OCI-LY7 (cell line): ENCODE measurements at regions not wholly inside any gene's neighbourhood (a gene's known extent, or its start where the extent isn't known, plus 50 kb on each side); places are given as distances from the start of the nearest gene placed in this dataset.

ENCODE experiments used
- BruUV-seq: library from RNA; stranded (reverse); fragments of 400-500 nt; replicated peaks from 2 replicates; lab custom pipeline; 2021; lab: Mats Ljungman, UMichigan
- CTCF ChIA-PET: fragments of 300-600 bp; sonication (Branson Sonifier 250); formaldehyde crosslinking; loops from one replicate; lab custom pipeline; 2022; ENCODE audit warnings: antibody characterized with exemption; ENCODE audit not compliant: unreplicated experiment; lab: Charles Lee
- POLR2A ChIA-PET: fragments of 300-600 bp; sonication (Branson Sonifier 250); formaldehyde crosslinking; loops from one replicate; lab custom pipeline; 2022; ENCODE audit warnings: antibody characterized with exemption; lab: Charles Lee
- DNase-seq: peaks from one replicate; pipeline ENCODE4 v3.0.0-alpha.2; 2015; ENCODE audit warnings: low spot score
- H2AFZ ChIP-seq: fragments of 200-600 bp; sonication (generic), shearing (Covaris generic); 2 replicates; pipeline ENCODE4 v1.6.1; 2014; ENCODE audit warnings: mild to moderate bottlenecking, antibody characterized with exemption, low read length, moderate library complexity
- H3K27ac ChIP-seq: fragments of 200-600 bp; sonication (generic); 2 replicates; pipeline ENCODE4 v1.5.1; 2014; ENCODE audit warnings: mixed run types, low read depth, mild to moderate bottlenecking, moderate library complexity, low read length, inconsistent platforms; ENCODE audit not compliant: poor library complexity, severe bottlenecking
- H3K36me3 ChIP-seq: fragments of 200-600 bp; sonication (generic); 2 replicates; pipeline ENCODE4 v1.6.1; 2014; ENCODE audit warnings: mild to moderate bottlenecking, antibody characterized with exemption, low read length, moderate library complexity, mixed read lengths; ENCODE audit not compliant: insufficient read depth
- H3K4me1 ChIP-seq: fragments of 200-600 bp; sonication (generic); 2 replicates; pipeline ENCODE4 v1.5.1; 2014; ENCODE audit warnings: mild to moderate bottlenecking, low read length; ENCODE audit not compliant: insufficient read depth, poor library complexity, severe bottlenecking
- H3K4me2 ChIP-seq: fragments of 200-600 bp; sonication (generic); 2 replicates; pipeline ENCODE4 v1.6.1; 2014; ENCODE audit warnings: mild to moderate bottlenecking, low read length
- H3K4me3 ChIP-seq: fragments of 200-600 bp; sonication (generic); 2 replicates; pipeline ENCODE4 v1.5.1; 2014; ENCODE audit warnings: mild to moderate bottlenecking, low read depth, low read length; ENCODE audit not compliant: poor library complexity, severe bottlenecking
- H3K79me2 ChIP-seq: fragments of 200-600 bp; sonication (generic); 2 replicates; pipeline ENCODE4 v1.6.1; 2016; ENCODE audit warnings: low read depth, mild to moderate bottlenecking, low read length, moderate library complexity, mixed read lengths; ENCODE audit not compliant: insufficient read depth
- H3K9me2 ChIP-seq: fragments of 200-600 bp; sonication (generic); 2 replicates; pipeline ENCODE4 v1.6.1; 2016; ENCODE audit warnings: mild to moderate bottlenecking, low read length, mixed read lengths; ENCODE audit not compliant: insufficient read depth
- H3K9me3 ChIP-seq: fragments of 200-600 bp; sonication (generic); 2 replicates; pipeline ENCODE4 v1.6.1; 2014; ENCODE audit warnings: mild to moderate bottlenecking, mixed run types, low read length, mixed read lengths
- H4K20me1 ChIP-seq: fragments of 200-600 bp; sonication (generic); 2 replicates; pipeline ENCODE4 v1.6.1; 2014; ENCODE audit warnings: mild to moderate bottlenecking, antibody characterized with exemption, low read length, moderate library complexity, mixed read lengths; ENCODE audit not compliant: insufficient read depth
- CTCF ChIP-seq: fragments of 200-600 bp; sonication (generic); conservative IDR thresholded peaks from 2 replicates; pipeline ENCODE4 v1.5.1; 2014; ENCODE audit warnings: mild to moderate bottlenecking, antibody characterized with exemption, low read length, moderate library complexity, mixed read lengths
- EZH2phosphoT487 ChIP-seq: fragments of 200-600 bp; sonication (generic); IDR thresholded peaks from 2 replicates; pipeline ENCODE4 v1.6.1; 2018; ENCODE audit warnings: low read depth, borderline replicate concordance, mild to moderate bottlenecking, mixed run types, antibody characterized with exemption, low read length, moderate library complexity, mixed read lengths
- intact Hi-C: fragments of 100-400 bp; cut with micrococcal nuclease; formaldehyde crosslinking; loops from one replicate; pipeline ENCODE4 v1.10.0; 2022; ENCODE audit not compliant: unreplicated experiment

GRCh38 chr10:6944436-6944835 is 364.4 kb upstream of the PRKCQ start:
- intact Hi-C loops = no loop called here

GRCh38 chr10:6938384-6938783 is 358.3 kb upstream of the PRKCQ start:
- no TSS peak for BruUV-seq
- Histone ChIP-seq H3K27ac (no peak overlapping the region), H3K4me3 (no peak overlapping the region), H3K36me3 (no peaks in the 10 kb centered on the region), H3K9me2 (no peaks in the 10 kb centered on the region), H3K4me2 (no peak overlapping the region), H2AFZ (no peak overlapping the region), H3K9me3 (no peaks in the 10 kb centered on the region; the same call in 1 of the 2 replicates), H3K4me1 (peaks cover 7% of the 10 kb centered on the region), H3K79me2 (no peaks in the 10 kb centered on the region), H4K20me1 (no peaks in the 10 kb centered on the region)
- ChIA-PET CTCF (no interaction called here), POLR2A (interaction anchor here (0.6 kb wide), 1 partner anchor 684 kb away, joined by 6 read pairs; no protein-coding TSS in a partner anchor)
- DNase-seq = no peak
- no peak for TF ChIP-seq EZH2phosphoT487
- TF ChIP-seq CTCF = no peak
- intact Hi-C loops = no loop called here

More at GRCh38 chr10:6944436-6944835, 364.4 kb upstream of the PRKCQ start:
- Histone ChIP-seq H4K20me1 (no peaks in the 10 kb centered on the region), H3K9me2 (no peaks in the 10 kb centered on the region), H3K9me3 (no peaks in the 10 kb centered on the region), H3K4me1 (peaks cover 4% of the 10 kb centered on the region), H3K4me2 (no peak overlapping the region), H3K36me3 (no peaks in the 10 kb centered on the region), H3K4me3 (no peak overlapping the region), H3K79me2 (no peaks in the 10 kb centered on the region), H2AFZ (no peak overlapping the region), H3K27ac (no peak overlapping the region)
- no peak for DNase-seq
- ChIA-PET POLR2A (interaction anchor here (0.5 to 0.7 kb wide), 2 partner anchors 13 to 16 kb away, joined by 3 read pairs; no protein-coding TSS in a partner anchor), CTCF (no interaction called here)
- TF ChIP-seq EZH2phosphoT487 = no peak
- TF ChIP-seq CTCF = no peak
- no TSS peak for BruUV-seq

- ChIA-PET POLR2A (interaction anchor here (1.4 kb wide), 1 partner anchor 13 kb away, joined by 3 read pairs; no protein-coding TSS in a partner anchor), CTCF (no interaction called here)
- Histone ChIP-seq H3K4me2 (no peak overlapping the region), H3K4me3 (no peak overlapping the region), H3K36me3 (no peaks in the 10 kb centered on the region), H3K79me2 (no peaks in the 10 kb centered on the region), H4K20me1 (no peaks in the 10 kb centered on the region), H3K4me1 (peaks cover 7% of the 10 kb centered on the region), H3K27ac (no peak overlapping the region), H2AFZ (no peak overlapping the region), H3K9me3 (no peaks in the 10 kb centered on the region; the same call in 1 of the 2 replicates), H3K9me2 (no peaks in the 10 kb centered on the region)
- intact Hi-C loops = no loop called here
- no peak for DNase-seq
- BruUV-seq = no TSS peak
- TF ChIP-seq CTCF = no peak
- TF ChIP-seq EZH2phosphoT487 = no peak
Observed at GRCh38 chr10:6936931-6937330, 356.9 kb upstream of the PRKCQ start.
